Spinal cord (tissue), 9 donors: ENCODE measurements at regions not wholly inside any gene's neighbourhood (a gene's known extent, or its start where the extent isn't known, plus 50 kb on each side); places are given as distances from the start of the nearest gene placed in this dataset.

ENCODE experiments used
- DNase-seq, 6 donors: peaks; one replicate each; pipeline versions ENCODE4 v3.0.0 to v3.0.0-alpha.2; 2013 to 2015; ENCODE audit warnings: low spot score in 6 of 6, low read depth in 4 of 6
- H3K27ac ChIP-seq: one replicate; pipeline ENCODE4 v1.5.1; 2013; ENCODE audit warnings: low read depth, low read length, control low read depth
- H3K27me3 ChIP-seq: one replicate; pipeline ENCODE4 v1.6.1; 2013; ENCODE audit warnings: low read length; ENCODE audit not compliant: control insufficient read depth, insufficient read depth
- H3K36me3 ChIP-seq: one replicate; pipeline ENCODE4 v1.6.1; 2013; ENCODE audit warnings: low read length; ENCODE audit not compliant: control insufficient read depth, insufficient read depth
- H3K4me1 ChIP-seq: one replicate; pipeline ENCODE4 v1.6.1; 2013; ENCODE audit warnings: low read length; ENCODE audit not compliant: control insufficient read depth, insufficient read depth
- H3K4me3 ChIP-seq: one replicate; pipeline ENCODE4 v1.5.1; 2013; ENCODE audit warnings: low read depth, low read length, control low read depth
- H3K9me3 ChIP-seq: one replicate; pipeline ENCODE4 v1.6.1; 2013; ENCODE audit warnings: low read length; ENCODE audit not compliant: control insufficient read depth, insufficient read depth
- WGBS: methylation state at CpG from one replicate; pipeline ENCODE4 v1.1.5; 2013; ENCODE audit warnings: missing lambda C conversion rate; ENCODE audit not compliant: insufficient coverage; 5-methylcytosine and 5-hydroxymethylcytosine counted together
- donor health status: healthy.

DNA sequence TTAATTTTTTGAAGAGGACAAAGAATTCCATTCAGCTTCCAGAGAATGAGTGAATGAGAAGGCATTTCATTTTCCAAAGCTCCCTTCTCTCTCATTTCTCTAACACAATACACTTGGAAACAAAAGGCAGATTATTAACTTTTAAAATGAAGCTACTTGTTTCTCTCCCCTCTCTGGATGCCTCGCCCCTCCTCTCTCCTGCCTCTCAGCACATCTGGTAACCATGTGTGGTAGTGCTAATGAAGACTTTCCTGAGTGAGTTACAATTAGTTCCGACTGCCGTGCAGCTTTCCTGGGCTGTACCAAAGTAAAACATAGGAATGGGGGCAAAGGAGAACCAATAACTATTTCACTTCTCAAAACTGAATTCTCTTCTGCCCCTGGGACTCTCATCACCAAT is 84.7 kb upstream of the SOX5 start:
- DNase-seq: peak in 2 of 6 donors; percentile 29 to 43
- no CpG with 5 or more reads among the region's 3 CpGs for WGBS
- H3K27ac ChIP-seq: no peak overlapping the region
- no peaks in the 10 kb centered on the region for H3K4me1 ChIP-seq
- no peaks in the 10 kb centered on the region for H3K27me3 ChIP-seq
- peaks cover 3% of the 10 kb centered on the region for H3K9me3 ChIP-seq
- no peaks in the 10 kb centered on the region for H3K36me3 ChIP-seq
- H3K4me3 ChIP-seq: no peak overlapping the region

- 87% methylated on average over 1 of the region's 3 CpGs for WGBS
- no peak overlapping the region for H3K4me3 ChIP-seq
- H3K27ac ChIP-seq: no peak overlapping the region
- no peaks in the 10 kb centered on the region for H3K4me1 ChIP-seq
- no peaks in the 10 kb centered on the region for H3K27me3 ChIP-seq
- H3K9me3 ChIP-seq: peaks cover 3% of the 10 kb centered on the region
- DNase-seq: no peak
- no peaks in the 10 kb centered on the region for H3K36me3 ChIP-seq
These were observed 77.9 kb upstream of the SOX5 start for GRCh38 chr12:24027352-24027751.

GRCh38 chr12:24025153-24025798 is 75.8 kb upstream of the SOX5 start:
- no peaks in the 10 kb centered on the region for H3K27me3 ChIP-seq
- WGBS: 100% methylated on average over 1 of the region's 3 CpGs
- no peak overlapping the region for H3K4me3 ChIP-seq
- no peaks in the 10 kb centered on the region for H3K4me1 ChIP-seq
- no peaks in the 10 kb centered on the region for H3K36me3 ChIP-seq
- DNase-seq: no peak
- peaks cover 3% of the 10 kb centered on the region for H3K9me3 ChIP-seq
- no peak overlapping the region for H3K27ac ChIP-seq

GRCh38 chr12:24023081-24023480 is 73.6 kb upstream of the SOX5 start:
- peak in 1 of 6 donors; percentile 23 for DNase-seq
- no peaks in the 10 kb centered on the region for H3K36me3 ChIP-seq
- H3K9me3 ChIP-seq: no peaks in the 10 kb centered on the region
- no peaks in the 10 kb centered on the region for H3K4me1 ChIP-seq
- no peaks in the 10 kb centered on the region for H3K27me3 ChIP-seq
- H3K4me3 ChIP-seq: no peak overlapping the region
- no peak overlapping the region for H3K27ac ChIP-seq

GRCh38 chr12:24021164-24021502 is 71.7 kb upstream of the SOX5 start:
- Histone ChIP-seq H3K27ac (no peak overlapping the region), H3K4me3 (no peak overlapping the region), H3K4me1 (no peaks in the 10 kb centered on the region), H3K36me3 (no peaks in the 10 kb centered on the region), H3K27me3 (no peaks in the 10 kb centered on the region), H3K9me3 (no peaks in the 10 kb centered on the region)
- no peak for DNase-seq
- WGBS: no CpG with 5 or more reads among the region's 4 CpGs

GRCh38 chr12:24020397-24021163 is 71.1 kb upstream of the SOX5 start:
- Histone ChIP-seq H3K4me1 (no peaks in the 10 kb centered on the region), H3K36me3 (no peaks in the 10 kb centered on the region), H3K9me3 (no peaks in the 10 kb centered on the region), H3K27me3 (no peaks in the 10 kb centered on the region), H3K4me3 (no peak overlapping the region), H3K27ac (no peak overlapping the region)
- WGBS: 42% methylated on average over 4 of the region's 11 CpGs
- DNase-seq: peak in 2 of 6 donors; percentile 6 to 30

DNA sequence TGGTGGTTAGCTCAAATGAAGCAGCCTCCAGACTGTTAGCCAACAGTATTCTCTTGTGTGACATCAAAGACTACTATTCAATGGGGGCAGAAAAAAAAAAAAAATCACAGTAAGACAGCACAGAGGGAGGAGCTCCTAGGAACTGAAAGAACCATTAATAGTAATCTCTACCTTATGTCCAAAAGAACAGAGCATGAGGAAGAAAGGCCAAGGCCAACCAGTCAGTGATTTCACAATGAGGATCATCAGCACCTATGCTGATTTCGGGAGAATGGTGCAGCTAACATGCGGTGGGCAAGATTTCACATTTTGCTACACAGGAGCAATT is 66.3 kb upstream of the SOX5 start:
- no CpG with 5 or more reads among the region's 2 CpGs for WGBS
- Histone ChIP-seq H3K9me3 (no peaks in the 10 kb centered on the region), H3K27me3 (no peaks in the 10 kb centered on the region), H3K4me3 (no peak overlapping the region), H3K36me3 (no peaks in the 10 kb centered on the region), H3K4me1 (no peaks in the 10 kb centered on the region), H3K27ac (peak overlapping the region; percentile 76)
- no peak for DNase-seq

DNA sequence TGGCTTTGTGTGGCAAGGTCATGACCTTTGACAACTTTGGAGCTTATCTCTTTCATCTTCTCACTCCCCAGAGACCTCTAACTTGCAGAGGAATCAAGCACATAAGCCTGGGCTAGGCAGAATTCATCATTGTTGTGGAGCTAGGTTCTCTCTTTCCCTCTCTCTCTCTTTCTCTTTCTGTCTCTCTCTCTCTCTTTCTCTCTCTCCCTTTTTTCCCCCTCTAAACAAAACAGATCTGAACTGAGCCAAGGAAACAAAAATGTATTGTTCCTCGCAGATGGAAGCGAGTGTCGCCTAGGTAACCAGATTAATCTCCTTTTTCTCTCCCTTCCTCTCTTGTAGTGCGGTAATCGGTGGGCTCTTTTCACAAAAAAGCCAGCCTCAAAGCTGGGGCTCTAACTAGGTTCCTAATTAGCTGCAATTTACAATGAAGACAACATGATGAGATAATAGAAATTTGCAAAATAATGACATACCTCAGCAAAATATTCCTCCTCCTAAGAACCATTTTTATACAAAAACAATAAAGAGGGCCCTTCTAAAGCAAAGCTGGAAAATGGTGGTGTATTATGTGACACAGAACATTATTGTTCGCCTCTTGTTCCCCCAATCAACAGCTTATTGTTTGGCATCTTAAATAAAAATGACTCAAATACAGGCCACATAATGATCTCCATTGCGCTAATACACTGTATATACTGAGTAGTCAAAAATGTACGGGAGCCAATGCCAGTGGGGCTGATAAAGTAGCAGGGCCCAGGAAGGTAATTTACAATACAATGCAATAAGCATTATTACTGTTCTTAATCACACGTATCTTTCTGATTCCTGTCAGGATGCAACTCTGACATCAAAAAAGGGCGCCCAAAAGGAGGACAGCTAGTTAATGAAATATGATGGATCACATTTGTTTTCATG is 65.7 kb upstream of the SOX5 start:
- no peaks in the 10 kb centered on the region for H3K9me3 ChIP-seq
- H3K4me1 ChIP-seq: no peaks in the 10 kb centered on the region
- 48% methylated on average over 3 of the region's 10 CpGs for WGBS
- no peaks in the 10 kb centered on the region for H3K27me3 ChIP-seq
- no peaks in the 10 kb centered on the region for H3K36me3 ChIP-seq
- DNase-seq: peak in 2 of 6 donors; percentile 82 to 88
- no peak overlapping the region for H3K4me3 ChIP-seq
- peak overlapping the region; percentile 76 for H3K27ac ChIP-seq

DNA sequence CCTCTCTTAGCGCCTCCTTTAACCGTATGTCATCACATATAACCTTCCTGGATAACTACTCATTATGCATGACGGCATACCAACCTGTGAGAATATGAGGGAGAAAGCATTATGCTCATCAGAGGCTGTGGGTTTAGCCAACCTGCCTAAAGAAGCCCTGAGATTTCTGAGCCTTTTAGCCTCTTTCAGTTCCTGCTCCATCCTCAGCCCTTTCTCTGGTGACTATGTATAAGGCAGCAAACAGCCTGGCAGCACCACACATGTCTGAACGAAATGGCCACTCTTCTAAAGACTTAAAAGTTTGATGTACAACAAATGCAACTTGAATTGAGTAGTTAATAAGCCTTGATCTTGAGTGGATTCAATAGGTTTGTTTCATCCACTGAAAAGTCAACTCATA is 64.8 kb upstream of the SOX5 start:
- peak overlapping the region; percentile 76 for H3K27ac ChIP-seq
- WGBS: no CpG with 5 or more reads among the region's 4 CpGs

More for the DNA sequence above, 64.8 kb upstream of the SOX5 start:
- no peaks in the 10 kb centered on the region for H3K9me3 ChIP-seq
- H3K4me3 ChIP-seq: no peak overlapping the region
- no peak for DNase-seq
- H3K4me1 ChIP-seq: no peaks in the 10 kb centered on the region
- H3K36me3 ChIP-seq: no peaks in the 10 kb centered on the region
- H3K27me3 ChIP-seq: no peaks in the 10 kb centered on the region
